CD14-positive monocyte (primary cell): ENCODE measurements at regions not wholly inside any gene's neighbourhood (a gene's known extent, or its start where the extent isn't known, plus 50 kb on each side); places are given as distances from the start of the nearest gene placed in this dataset.

Experiments
- DNase-seq, 3 donors: peaks; one replicate each; pipeline ENCODE4 v3.0.0-alpha.2; 2011 to 2022
- H2AFZ ChIP-seq: 2 replicates; pipeline ENCODE4 v1.6.0; 2012; ENCODE audit warnings: mild to moderate bottlenecking, low read depth, low read length, inconsistent platforms; ENCODE audit not compliant: insufficient read depth, poor library complexity, severe bottlenecking
- H3K27ac ChIP-seq, 2 donors: 1 replicate in 1 of 2; 2 replicates in 1 of 2; pipeline ENCODE4 v1.5.1; 2012 to 2013; ENCODE audit warnings: low read length in 2 of 2, control low read depth in 1 of 2, inconsistent platforms in 1 of 2, low read depth in 1 of 2, mild to moderate bottlenecking in 1 of 2
- H3K27me3 ChIP-seq, 2 donors: one replicate each; pipeline versions ENCODE4 v1.6.0 to v1.6.1; 2011 to 2013; ENCODE audit warnings: low read length in 2 of 2; ENCODE audit not compliant: control insufficient read depth in 2 of 2, insufficient read depth in 2 of 2
- H3K36me3 ChIP-seq, 2 donors: replicated peaks in 1 of 2; 1 replicate in 1 of 2; 2 replicates in 1 of 2; pipeline versions ENCODE4 v1.5.1 to v1.6.1; 2012 to 2013; ENCODE audit warnings: low read length in 2 of 2, control low read depth in 1 of 2, inconsistent platforms in 1 of 2, mild to moderate bottlenecking in 1 of 2; ENCODE audit not compliant: insufficient read depth in 2 of 2, control insufficient read depth in 1 of 2
- H3K4me1 ChIP-seq, 2 donors: 1 replicate in 1 of 2; 2 replicates in 1 of 2; pipeline versions ENCODE4 v1.5.1 to v1.6.1; 2012 to 2013; ENCODE audit warnings: low read length in 2 of 2, control low read depth in 1 of 2, inconsistent platforms in 1 of 2, mild to moderate bottlenecking in 1 of 2, moderate library complexity in 1 of 2; ENCODE audit not compliant: insufficient read depth in 2 of 2, control insufficient read depth in 1 of 2
- H3K4me2 ChIP-seq: replicated peaks from 2 replicates; pipeline ENCODE3; 2012; ENCODE audit warnings: low read length, moderate library complexity, mild to moderate bottlenecking; ENCODE audit not compliant: poor library complexity, severe bottlenecking; ENCODE audit errors: extremely low read depth
- H3K4me3 ChIP-seq, 3 experiments: fragments of 200-600 bp in 1 of 3; sonication (generic) in 1 of 3; replicated peaks in 1 of 3; 1 replicate in 2 of 3; 2 replicates in 1 of 3; pipeline ENCODE4 v1.5.1; 2011 to 2013; ENCODE audit warnings: low read length in 3 of 3, mild to moderate bottlenecking in 3 of 3, control low read depth in 2 of 3, low read depth in 2 of 3, inconsistent platforms in 1 of 3, moderate library complexity in 1 of 3
- H3K79me2 ChIP-seq: 2 replicates; pipeline ENCODE4 v1.6.0; 2012; ENCODE audit warnings: mild to moderate bottlenecking, control low read depth, inconsistent platforms, low read length, moderate library complexity; ENCODE audit not compliant: insufficient read depth
- H3K9ac ChIP-seq: 2 replicates; pipeline ENCODE4 v1.6.0; 2017; ENCODE audit warnings: low read length, mild to moderate bottlenecking; ENCODE audit not compliant: insufficient read depth, poor library complexity, severe bottlenecking
- H3K9me3 ChIP-seq, 2 donors: replicated peaks in 1 of 2; 1 replicate in 1 of 2; 2 replicates in 1 of 2; pipeline versions ENCODE4 v1.5.1 to v1.6.1; 2012 to 2013; ENCODE audit warnings: low read length in 2 of 2, control low read depth in 1 of 2; ENCODE audit not compliant: control insufficient read depth in 1 of 2, insufficient read depth in 1 of 2
- H4K20me1 ChIP-seq: 2 replicates; pipeline ENCODE4 v1.6.0; 2012; ENCODE audit warnings: mild to moderate bottlenecking, low read length, control low read depth, moderate library complexity; ENCODE audit not compliant: insufficient read depth
- H3K27ac Mint-ChIP-seq, 7 donors: one replicate each; pipeline ENCODE4 v1.8.0; 2020; ENCODE audit warnings: mild to moderate bottlenecking in 7 of 7, mixed read lengths in 7 of 7, moderate library complexity in 6 of 7, inconsistent platforms in 2 of 7
- H3K27me3 Mint-ChIP-seq, 3 donors: one replicate each; pipeline ENCODE4 v1.8.0; 2021 to 2022; ENCODE audit warnings: low read depth in 3 of 3, mild to moderate bottlenecking in 3 of 3, mixed read lengths in 3 of 3, moderate library complexity in 3 of 3, inconsistent platforms in 1 of 3
- H3K36me3 Mint-ChIP-seq, 2 donors: one replicate each; pipeline ENCODE4 v1.8.0; 2020; ENCODE audit warnings: mixed read lengths in 2 of 2, inconsistent platforms in 1 of 2, mild to moderate bottlenecking in 1 of 2
- H3K4me1 Mint-ChIP-seq: one replicate; pipeline ENCODE4 v1.8.0; 2020; ENCODE audit warnings: mild to moderate bottlenecking, mixed read lengths
- H3K4me3 Mint-ChIP-seq, 2 donors: one replicate each; pipeline ENCODE4 v1.8.0; 2020; ENCODE audit warnings: mild to moderate bottlenecking in 2 of 2, mixed read lengths in 2 of 2, moderate library complexity in 1 of 2
- H3K9me3 Mint-ChIP-seq, 7 donors: one replicate each; pipeline ENCODE4 v1.8.0; 2020 to 2022; ENCODE audit warnings: mixed read lengths in 7 of 7, mild to moderate bottlenecking in 6 of 7, moderate library complexity in 6 of 7, inconsistent platforms in 2 of 7
- WGBS: methylation state at CpG from one replicate; pipeline ENCODE4 v1.1.5; 2013; ENCODE audit warnings: missing lambda C conversion rate; ENCODE audit not compliant: insufficient coverage; 5-methylcytosine and 5-hydroxymethylcytosine counted together
- intact Hi-C, 2 donors: fragments of 100-400 bp; cut with micrococcal nuclease; formaldehyde crosslinking; loops; one replicate each; pipeline versions ENCODE4 v1.15.0 to v1.15.1; 2023
- TF ChIP-seq, protein P1 (sequence below): fragments of 200-600 bp; IDR thresholded peaks from one replicate; pipeline ENCODE4 v1.8.0; 2022; ENCODE audit warnings: antibody characterized with exemption, mild to moderate bottlenecking

DNA sequence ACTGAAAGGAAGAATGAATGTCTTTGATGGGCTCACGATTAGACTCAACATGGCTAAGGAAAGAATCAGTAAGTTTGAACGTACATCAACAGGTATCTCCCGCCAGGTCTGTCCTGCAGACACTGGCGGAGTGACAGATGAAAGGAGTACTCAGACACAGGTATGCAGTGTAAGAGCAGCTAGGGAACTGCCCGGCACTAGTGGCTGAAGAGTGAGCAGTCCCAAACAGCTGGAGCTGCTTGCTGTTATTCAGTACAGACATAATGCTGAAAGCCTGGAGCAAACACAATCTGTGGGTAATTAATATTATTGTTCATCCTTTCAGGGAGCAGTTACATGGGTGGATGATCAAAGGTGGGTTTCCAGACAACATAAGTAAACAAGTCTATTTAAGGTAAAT lies 835.5 kb downstream of the TLE4 start:
- Mint-ChIP-seq H3K4me1 (no peaks in the 10 kb centered on the region), H3K4me3 (no peak overlapping the region), H3K27me3 (no peaks in the 10 kb centered on the region), H3K27ac (no peak overlapping the region), H3K9me3 (peaks cover 0 to 9% (median 4%) of the 10 kb centered on the region in 7 donors), H3K36me3 (no peaks in the 10 kb centered on the region)
- TF ChIP-seq, protein P1, sequence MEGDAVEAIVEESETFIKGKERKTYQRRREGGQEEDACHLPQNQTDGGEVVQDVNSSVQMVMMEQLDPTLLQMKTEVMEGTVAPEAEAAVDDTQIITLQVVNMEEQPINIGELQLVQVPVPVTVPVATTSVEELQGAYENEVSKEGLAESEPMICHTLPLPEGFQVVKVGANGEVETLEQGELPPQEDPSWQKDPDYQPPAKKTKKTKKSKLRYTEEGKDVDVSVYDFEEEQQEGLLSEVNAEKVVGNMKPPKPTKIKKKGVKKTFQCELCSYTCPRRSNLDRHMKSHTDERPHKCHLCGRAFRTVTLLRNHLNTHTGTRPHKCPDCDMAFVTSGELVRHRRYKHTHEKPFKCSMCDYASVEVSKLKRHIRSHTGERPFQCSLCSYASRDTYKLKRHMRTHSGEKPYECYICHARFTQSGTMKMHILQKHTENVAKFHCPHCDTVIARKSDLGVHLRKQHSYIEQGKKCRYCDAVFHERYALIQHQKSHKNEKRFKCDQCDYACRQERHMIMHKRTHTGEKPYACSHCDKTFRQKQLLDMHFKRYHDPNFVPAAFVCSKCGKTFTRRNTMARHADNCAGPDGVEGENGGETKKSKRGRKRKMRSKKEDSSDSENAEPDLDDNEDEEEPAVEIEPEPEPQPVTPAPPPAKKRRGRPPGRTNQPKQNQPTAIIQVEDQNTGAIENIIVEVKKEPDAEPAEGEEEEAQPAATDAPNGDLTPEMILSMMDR = no peak
- Histone ChIP-seq H3K27me3 (no peaks in the 10 kb centered on the region), H2AFZ (no peak overlapping the region), H3K79me2 (no peaks in the 10 kb centered on the region), H3K36me3 (no peaks in the 10 kb centered on the region), H3K27ac (no peak overlapping the region), H4K20me1 (no peaks in the 10 kb centered on the region), H3K4me3 (no peak overlapping the region), H3K9me3 (no peaks in the 10 kb centered on the region), H3K4me1 (no peaks in the 10 kb centered on the region), H3K4me2 (no peak overlapping the region), H3K9ac (no peak overlapping the region)
- WGBS = 97% methylated on average over 4 of the region's 5 CpGs
- no peak for DNase-seq
- intact Hi-C loops = no loop called here

DNA sequence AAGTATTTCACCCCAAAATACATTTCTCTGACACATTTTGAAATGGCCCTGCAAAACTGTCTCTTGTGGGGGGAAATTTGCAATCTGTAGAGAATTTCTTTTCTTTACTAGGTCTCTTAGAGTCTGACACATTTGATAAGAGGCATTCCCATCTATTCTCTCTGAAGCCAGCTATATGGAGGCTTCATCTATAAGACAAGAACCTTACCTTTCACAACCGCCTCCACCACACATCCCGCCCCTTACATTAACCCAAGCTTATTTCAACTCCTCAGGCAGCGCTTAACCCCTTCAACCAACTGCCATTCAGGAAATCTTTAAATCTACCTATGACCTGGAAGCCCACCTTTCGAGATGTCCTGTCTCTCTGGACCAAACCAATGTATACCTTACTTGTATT lies 829.5 kb downstream of the TLE4 start:
- H3K9me3 Mint-ChIP-seq = peaks cover 0 to 7% (median 4%) of the 10 kb centered on the region in 7 donors
- H3K36me3 Mint-ChIP-seq = no peaks in the 10 kb centered on the region
- Histone ChIP-seq H4K20me1 (no peaks in the 10 kb centered on the region), H3K36me3 (no peaks in the 10 kb centered on the region), H3K4me2 (no peak overlapping the region), H2AFZ (no peak overlapping the region), H3K4me3 (no peak overlapping the region), H3K4me1 (no peaks in the 10 kb centered on the region), H3K79me2 (no peaks in the 10 kb centered on the region), H3K27ac (no peak overlapping the region), H3K9me3 (peaks cover 0 to 3% of the 10 kb centered on the region in 2 donors), H3K27me3 (no peaks in the 10 kb centered on the region), H3K9ac (no peak overlapping the region)
- intact Hi-C loops = no loop called here
- no peak overlapping the region for H3K4me3 Mint-ChIP-seq
- no peaks in the 10 kb centered on the region for H3K27me3 Mint-ChIP-seq
- peak overlapping the region in 1 of 7 donors; percentile 28 for H3K27ac Mint-ChIP-seq
- TF ChIP-seq, protein P1 = no peak
- DNase-seq = no peak
- H3K4me1 Mint-ChIP-seq = no peaks in the 10 kb centered on the region
- WGBS = 94% methylated on average over 3 of the region's 4 CpGs
